Stromal cell of bone marrow (primary cell): ENCODE measurements at regions not wholly inside any gene's neighbourhood (a gene's known extent, or its start where the extent isn't known, plus 50 kb on each side); places are given as distances from the start of the nearest gene placed in this dataset.

Experiments
- DNase-seq: peaks from one replicate; pipeline ENCODE4 v3.0.0-alpha.2; 2012; ENCODE audit warnings: low read depth

GRCh38 chr19:33948651-33949335, 152.1 kb downstream of the KCTD15 start:
- no peak for DNase-seq

DNA sequence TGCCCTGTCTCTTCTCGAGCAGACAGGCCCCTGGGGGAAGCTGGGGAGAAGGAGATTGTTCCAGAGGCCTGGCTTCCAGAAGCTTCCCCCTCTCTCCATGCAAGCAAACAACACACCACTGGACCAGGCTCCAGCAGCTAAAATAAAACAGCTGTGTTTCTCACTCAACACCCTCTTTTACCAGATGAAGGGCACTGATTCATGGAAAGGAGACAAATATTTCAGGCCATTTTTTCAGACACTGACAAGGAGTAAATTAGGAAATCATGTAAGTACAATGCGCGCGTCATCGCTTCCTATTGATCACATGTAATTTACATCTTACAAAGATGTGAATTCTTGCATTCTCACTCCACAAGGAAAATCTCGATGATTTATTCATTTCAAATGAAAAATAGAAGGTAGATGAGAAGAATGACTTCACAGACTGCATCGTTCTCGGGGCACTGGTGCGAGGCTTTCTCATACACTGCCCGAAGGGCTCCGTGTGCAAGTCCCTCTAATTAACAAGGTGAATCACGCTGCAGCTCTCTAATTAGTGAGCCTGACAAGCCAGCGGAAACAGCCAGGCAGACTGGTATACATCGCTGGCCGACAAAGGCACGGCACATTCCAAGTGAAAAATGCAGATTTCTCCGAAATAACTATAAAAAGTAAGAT, 153.6 kb downstream of the KCTD15 start:
- DNase-seq = no peak

DNA sequence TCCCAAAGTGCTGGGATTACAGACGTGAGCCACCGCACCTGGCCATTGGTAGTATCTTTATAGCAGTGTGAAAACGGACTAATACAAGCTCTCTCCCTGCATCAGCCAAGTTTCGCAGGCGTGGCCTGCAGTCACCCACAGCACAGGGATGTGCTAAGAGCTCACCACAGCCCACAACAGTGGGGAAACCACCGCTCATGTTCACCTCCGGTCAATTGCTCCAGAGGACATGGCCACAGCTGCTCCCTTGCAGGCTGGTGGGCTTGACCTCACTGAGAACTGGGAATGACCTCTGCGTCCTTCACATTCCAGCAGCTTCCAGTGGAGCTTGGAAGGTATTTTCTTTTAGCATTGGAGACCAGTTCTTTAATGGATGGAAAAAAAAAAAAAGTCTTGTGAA, 156.4 kb downstream of the KCTD15 start:
- no peak for DNase-seq

DNA sequence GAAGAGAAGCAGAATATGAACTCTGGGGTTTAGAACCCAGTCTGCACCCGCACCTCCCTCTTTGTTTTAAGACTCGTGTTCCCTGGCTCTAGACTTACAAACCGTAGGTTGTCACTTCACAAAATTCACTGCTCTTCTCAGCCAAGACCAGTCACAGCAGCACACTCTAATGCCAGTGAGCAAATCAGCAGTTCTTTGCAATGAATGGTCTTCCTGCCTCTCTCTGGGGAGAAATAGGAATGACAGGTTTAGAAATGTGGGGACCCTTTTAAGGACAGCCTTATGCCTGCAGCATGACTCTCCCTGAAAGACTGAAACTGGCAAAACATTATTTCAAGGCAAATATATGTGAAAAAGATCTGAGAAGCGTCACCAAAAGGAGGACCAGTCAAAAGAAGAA, 156.9 kb downstream of the KCTD15 start:
- no peak for DNase-seq

GRCh38 chr19:33954686-33955085, 158.0 kb downstream of the KCTD15 start:
- no peak for DNase-seq

DNA sequence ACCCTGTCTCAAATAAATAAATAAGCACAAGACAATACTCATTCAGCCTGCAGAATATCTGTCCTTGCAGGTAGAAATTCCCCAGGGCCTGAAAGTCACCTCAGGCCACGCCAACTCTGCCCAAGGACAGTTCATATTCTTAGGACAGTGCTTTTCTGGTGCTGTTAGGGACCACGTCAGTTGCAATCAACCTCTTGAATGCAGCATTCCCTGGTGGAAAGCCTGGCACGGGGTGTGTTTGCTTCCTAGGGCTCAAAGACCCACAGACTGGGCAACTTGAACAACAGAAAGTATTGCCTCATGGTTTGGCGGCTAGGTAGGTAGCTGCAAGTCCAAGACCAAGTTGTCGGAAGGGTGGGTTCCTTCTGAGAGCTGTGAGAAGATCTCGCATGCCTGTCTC, 160.3 kb downstream of the KCTD15 start:
- DNase-seq = no peak

GRCh38 chr19:33957804-33958203, 161.1 kb downstream of the KCTD15 start:
- DNase-seq = no peak

GRCh38 chr19:33960566-33960965, 163.9 kb downstream of the KCTD15 start:
- no peak for DNase-seq

DNA sequence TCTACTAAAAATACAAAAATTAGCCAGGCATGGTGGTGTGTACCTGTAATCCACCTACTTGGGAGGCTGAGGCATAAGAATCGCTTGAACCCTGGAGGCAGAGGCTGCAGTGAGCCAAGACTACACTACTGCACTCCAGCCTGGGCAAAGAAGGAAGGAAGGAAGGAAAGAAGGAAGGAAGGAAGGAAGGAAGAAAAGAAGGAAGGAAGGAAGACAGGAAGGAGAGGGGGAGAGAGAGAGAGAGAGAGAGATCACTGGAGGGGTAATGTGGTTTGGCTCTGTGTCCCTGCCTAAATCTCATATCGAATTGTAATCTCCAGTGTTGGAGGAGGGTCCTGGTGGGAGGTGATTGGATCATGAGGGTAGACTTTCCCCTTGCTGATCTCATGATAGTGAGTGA, 165.5 kb downstream of the KCTD15 start:
- no peak for DNase-seq

DNA sequence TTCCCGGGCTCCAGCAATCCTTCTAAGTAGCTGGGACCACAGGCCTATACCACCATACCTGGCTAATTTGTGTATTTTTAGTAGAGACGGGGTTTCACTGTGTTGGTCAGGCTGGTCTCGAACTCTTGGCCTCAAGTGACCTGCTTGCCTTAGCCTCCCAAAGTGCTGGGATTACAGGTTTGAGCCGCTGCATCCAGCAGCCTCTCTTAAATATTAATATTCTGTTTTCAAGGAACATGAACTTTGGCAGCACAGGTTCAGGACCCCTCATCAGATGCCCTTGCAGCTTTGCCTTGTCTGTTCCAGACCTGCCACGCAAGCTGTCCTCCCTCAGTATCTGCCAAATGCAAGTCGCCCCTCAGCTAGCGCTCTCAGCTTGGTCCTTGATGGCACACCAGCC, 166.8 kb downstream of the KCTD15 start:
- no peak for DNase-seq

DNA sequence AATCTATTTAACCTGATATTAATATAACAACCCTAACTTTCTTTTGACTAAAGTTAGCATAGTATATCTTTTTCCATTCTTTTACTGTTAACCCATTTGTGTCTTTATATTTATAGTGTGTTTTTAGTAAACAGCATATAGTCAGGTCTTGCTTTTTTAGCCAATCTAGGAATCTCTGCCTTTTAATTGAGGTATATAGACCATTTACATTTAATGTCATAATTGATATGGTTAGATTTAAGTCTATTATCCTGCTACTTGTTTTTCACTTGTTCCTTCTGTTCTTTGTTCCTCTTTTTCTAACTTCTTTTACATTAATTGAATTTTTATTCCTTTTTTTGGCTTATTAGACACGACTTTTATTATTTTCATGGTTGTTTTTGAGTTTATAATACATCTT, 174.4 kb downstream of the KCTD15 start:
- DNase-seq = no peak

GRCh38 chr19:33977756-33978685, 181.4 kb downstream of the KCTD15 start:
- DNase-seq = no peak

GRCh38 chr19:33982706-33983105, 186.0 kb downstream of the KCTD15 start:
- DNase-seq = no peak

GRCh38 chr19:33988601-33989000, 183.7 kb upstream of the LSM14A start:
- no peak for DNase-seq

GRCh38 chr19:33997690-33998089, 174.6 kb upstream of the LSM14A start:
- DNase-seq = no peak

- no peak for DNase-seq
These were observed 174.0 kb upstream of the LSM14A start for GRCh38 chr19:33998302-33998701.

DNA sequence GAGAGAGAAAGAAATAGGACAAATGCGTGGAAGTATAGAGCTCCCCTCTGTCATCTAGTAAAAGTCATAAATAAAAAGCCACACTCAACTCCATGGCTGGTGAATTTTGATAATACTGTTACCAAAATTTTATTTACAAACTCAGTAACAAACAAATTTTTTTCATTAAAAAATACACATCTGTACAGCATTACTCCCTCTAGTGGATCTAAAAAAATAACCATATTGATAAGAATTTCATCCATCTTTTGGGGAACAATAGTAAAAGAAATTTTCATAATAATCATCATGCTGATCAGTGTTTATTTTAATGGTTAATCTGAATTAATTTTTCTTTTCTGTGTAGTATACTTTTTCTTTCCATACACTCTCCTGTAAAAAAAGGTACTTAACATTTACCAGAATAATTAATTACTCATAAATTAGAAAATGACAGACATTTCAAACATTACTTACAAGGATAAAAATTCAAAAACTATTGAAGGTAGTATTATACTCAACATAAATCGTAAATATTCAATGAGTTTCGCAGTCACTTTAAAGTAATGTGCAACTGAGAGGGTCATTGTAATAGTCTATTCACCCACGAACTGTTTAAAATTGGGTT, 173.5 kb upstream of the LSM14A start:
- no peak for DNase-seq

DNA sequence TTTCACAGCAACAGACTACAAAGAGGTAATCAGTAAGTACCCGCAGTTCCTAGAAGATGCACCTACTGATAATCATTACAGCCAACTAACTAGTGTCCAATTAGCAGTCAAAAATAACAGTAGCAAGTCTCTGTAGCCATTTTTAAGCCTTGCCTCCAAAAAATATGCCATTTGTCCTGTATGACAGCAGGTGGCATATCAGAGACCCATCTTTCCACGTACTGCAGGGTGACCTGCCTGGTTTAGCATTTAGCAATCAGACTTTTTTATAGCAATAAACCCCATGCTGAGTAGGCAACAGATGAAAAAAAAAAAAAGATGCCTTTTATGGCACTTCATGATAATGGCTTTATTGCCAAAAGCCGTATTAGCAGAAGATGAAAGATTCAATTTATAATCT, 155.3 kb upstream of the LSM14A start:
- no peak for DNase-seq

DNA sequence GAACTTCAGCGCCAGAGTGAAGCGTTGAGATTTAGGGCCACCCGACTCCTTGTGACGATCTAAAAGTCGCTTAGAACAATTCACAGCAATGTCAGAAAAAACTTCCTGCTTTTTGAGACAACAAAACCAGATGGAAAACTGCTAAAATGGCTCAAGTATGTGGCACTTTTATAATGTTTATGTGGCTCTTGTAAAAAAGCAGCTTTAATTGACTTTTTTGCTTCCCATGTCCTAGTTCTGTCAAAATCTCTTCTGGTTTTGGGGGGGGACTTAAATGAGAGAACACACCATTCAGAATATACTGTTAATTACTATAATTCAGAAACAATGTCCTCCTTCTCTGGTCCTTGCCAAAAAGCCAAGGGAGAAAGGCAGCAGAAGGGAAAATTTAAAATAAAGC, 154.7 kb upstream of the LSM14A start:
- no peak for DNase-seq

- DNase-seq = no peak
These were observed 153.8 kb upstream of the LSM14A start for GRCh38 chr19:34018546-34018945.

GRCh38 chr19:34023381-34023780, 148.9 kb upstream of the LSM14A start:
- DNase-seq = no peak

- DNase-seq = no peak
These were observed 138.4 kb upstream of the LSM14A start for GRCh38 chr19:34033880-34034279.
